H1 (cell line): ENCODE measurements at regions not wholly inside any gene's neighbourhood (a gene's known extent, or its start where the extent isn't known, plus 50 kb on each side); places are given as distances from the start of the nearest gene placed in this dataset.

Experiments
- CTCF ChIA-PET: fragments of 300-600 bp; sonication (Branson Sonifier 250); formaldehyde crosslinking; loops from one replicate; lab custom pipeline; 2021; ENCODE audit not compliant: partially characterized antibody; lab: Charles Lee
- POLR2A ChIA-PET: fragments of 300-600 bp; sonication (Branson Sonifier 250); formaldehyde crosslinking; loops from one replicate; lab custom pipeline; 2021; ENCODE audit warnings: inconsistent platforms; ENCODE audit not compliant: partially characterized antibody; lab: Charles Lee
- DNase-seq, 2 experiments: peaks; one replicate each; pipeline versions ENCODE4 v3.0.0 to v3.0.0-alpha.2; 2010 to 2022; ENCODE audit warnings: low spot score in 2 of 2, low read depth in 1 of 2, mixed read lengths in 1 of 2
- FAIRE-seq: peaks from 2 replicates; lab custom pipeline; 2011; peaks lifted over from hg19 to GRCh38; lab: Jason Lieb, UNC
- H2AFZ ChIP-seq: 2 replicates; pipeline ENCODE4 v1.8.1; 2012; ENCODE audit warnings: low read length, inconsistent platforms
- H2AK5ac ChIP-seq: 2 replicates; pipeline ENCODE4 v1.6.1; 2013; ENCODE audit warnings: low read depth, low read length
- H2BK120ac ChIP-seq: replicated peaks from 2 replicates; pipeline ENCODE3; 2013; ENCODE audit warnings: low read depth, low read length, inconsistent platforms
- H2BK12ac ChIP-seq: 2 replicates; pipeline ENCODE4 v1.6.1; 2013; ENCODE audit warnings: low read depth, low read length
- H2BK15ac ChIP-seq: 2 replicates; pipeline ENCODE4 v1.6.1; 2013; ENCODE audit warnings: low read length
- H2BK20ac ChIP-seq: 2 replicates; pipeline ENCODE4 v1.6.1; 2013; ENCODE audit warnings: low read length
- H2BK5ac ChIP-seq: 2 replicates; pipeline ENCODE4 v1.6.1; 2013; ENCODE audit warnings: low read depth, low read length
- H3K14ac ChIP-seq: 2 replicates; pipeline ENCODE4 v1.6.1; 2013; ENCODE audit warnings: inconsistent platforms; ENCODE audit not compliant: insufficient read length
- H3K18ac ChIP-seq: 2 replicates; pipeline ENCODE4 v1.6.1; 2013; ENCODE audit warnings: low read length; ENCODE audit errors: extremely low read depth
- H3K23ac ChIP-seq: 2 replicates; pipeline ENCODE4 v1.6.1; 2013; ENCODE audit warnings: inconsistent platforms; ENCODE audit not compliant: insufficient read length
- H3K23me2 ChIP-seq: 2 replicates; pipeline ENCODE4 v1.6.1; 2013; ENCODE audit warnings: low read depth, low read length
- H3K27ac ChIP-seq: 2 replicates; pipeline ENCODE4 v1.6.1; 2011; ENCODE audit warnings: low read depth, low read length, inconsistent platforms
- H3K27me3 ChIP-seq, 4 experiments: replicated peaks in 1 of 4; 1 replicate in 1 of 4; 2 replicates in 3 of 4; pipeline versions ENCODE4 v1.6.1 to v1.8.1; 2011 to 2013; ENCODE audit warnings: low read length in 3 of 4, mild to moderate bottlenecking in 3 of 4, inconsistent platforms in 2 of 4, mixed read lengths in 2 of 4, moderate library complexity in 1 of 4; ENCODE audit not compliant: control insufficient read depth in 3 of 4, insufficient read depth in 3 of 4; ENCODE audit errors: extremely low read depth in 1 of 4
- H3K36me3 ChIP-seq, 4 experiments: 2 replicates each; pipeline versions ENCODE4 v1.6.1 to v1.8.1; 2011 to 2013; ENCODE audit warnings: mild to moderate bottlenecking in 4 of 4, low read length in 3 of 4, moderate library complexity in 2 of 4, control low read depth in 1 of 4, inconsistent platforms in 1 of 4; ENCODE audit not compliant: insufficient read depth in 4 of 4, control insufficient read depth in 2 of 4
- H3K4ac ChIP-seq: replicated peaks from 2 replicates; pipeline ENCODE3; 2013; ENCODE audit warnings: low read length, low read depth, mixed read lengths, inconsistent platforms; ENCODE audit not compliant: insufficient read length
- H3K4me1 ChIP-seq, 4 experiments: replicated peaks in 1 of 4; 1 replicate in 1 of 4; 2 replicates in 3 of 4; pipeline versions ENCODE4 v1.6.1 to v1.8.1; 2011 to 2013; ENCODE audit warnings: low read length in 3 of 4, inconsistent platforms in 2 of 4, mixed read lengths in 1 of 4; ENCODE audit not compliant: insufficient read depth in 4 of 4, control insufficient read depth in 3 of 4
- H3K4me2 ChIP-seq, 2 experiments: 2 replicates each; pipeline versions ENCODE4 v1.6.1 to v1.8.1; 2011 to 2013; ENCODE audit warnings: low read depth in 2 of 2, low read length in 2 of 2, control low read depth in 1 of 2, inconsistent platforms in 1 of 2, mild to moderate bottlenecking in 1 of 2; ENCODE audit not compliant: insufficient read depth in 1 of 2
- H3K4me3 ChIP-seq, 4 experiments: fragments of 200-600, 300-600 bp in 1 of 4; sonication (generic), shearing (Covaris generic), sonication (Bioruptor Twin) in 1 of 4; 2 replicates each; pipeline versions ENCODE4 v1.5.1 to v1.8.1; 2011 to 2016; ENCODE audit warnings: low read length in 4 of 4, low read depth in 3 of 4, control low read depth in 2 of 4, inconsistent platforms in 2 of 4, mild to moderate bottlenecking in 2 of 4, mixed read lengths in 1 of 4, moderate library complexity in 1 of 4; ENCODE audit not compliant: insufficient read depth in 2 of 4; ENCODE audit errors: extremely low read depth in 1 of 4
- H3K56ac ChIP-seq: replicated peaks from 2 replicates; pipeline ENCODE3; 2013; ENCODE audit warnings: low read depth, mild to moderate bottlenecking, mixed read lengths, low read length, inconsistent platforms; ENCODE audit not compliant: insufficient read length
- H3K79me1 ChIP-seq: 2 replicates; pipeline ENCODE4 v1.6.1; 2013; ENCODE audit warnings: low read depth, low read length, control low read depth
- H3K79me2 ChIP-seq, 2 experiments: 2 replicates each; pipeline versions ENCODE4 v1.6.1 to v1.8.1; 2012 to 2013; ENCODE audit warnings: low read length in 2 of 2, mild to moderate bottlenecking in 2 of 2, inconsistent platforms in 1 of 2; ENCODE audit not compliant: insufficient read depth in 2 of 2, control insufficient read depth in 1 of 2
- H3K9ac ChIP-seq, 4 experiments: replicated peaks in 1 of 4; 1 replicate in 1 of 4; 2 replicates in 3 of 4; pipeline versions ENCODE4 v1.6.1 to v1.8.1; 2011 to 2013; ENCODE audit warnings: low read depth in 3 of 4, low read length in 3 of 4, control low read depth in 2 of 4, mild to moderate bottlenecking in 2 of 4, moderate library complexity in 2 of 4, inconsistent platforms in 1 of 4; ENCODE audit errors: extremely low read depth in 1 of 4
- H3K9me3 ChIP-seq, 2 experiments: 2 replicates each; pipeline versions ENCODE4 v1.6.1 to v1.8.1; 2012 to 2013; ENCODE audit warnings: mild to moderate bottlenecking in 2 of 2, moderate library complexity in 2 of 2, control low read depth in 1 of 2, inconsistent platforms in 1 of 2, low read depth in 1 of 2, low read length in 1 of 2, mixed read lengths in 1 of 2; ENCODE audit not compliant: insufficient read depth in 2 of 2
- H4K20me1 ChIP-seq, 2 experiments: replicated peaks in 1 of 2; 2 replicates each; pipeline versions ENCODE3 to v1.8.1; 2011 to 2013; ENCODE audit warnings: inconsistent platforms in 2 of 2, low read length in 2 of 2, mild to moderate bottlenecking in 1 of 2; ENCODE audit not compliant: insufficient read depth in 2 of 2, control insufficient read depth in 1 of 2
- H4K5ac ChIP-seq: 2 replicates; pipeline ENCODE4 v1.6.1; 2013; ENCODE audit warnings: low read length, low read depth, mixed read lengths, inconsistent platforms; ENCODE audit not compliant: insufficient read length
- H4K8ac ChIP-seq: 2 replicates; pipeline ENCODE4 v1.8.0; 2013; ENCODE audit warnings: mild to moderate bottlenecking, moderate library complexity, low read length, inconsistent platforms; ENCODE audit not compliant: insufficient read depth; ENCODE audit errors: extremely low read depth
- H4K91ac ChIP-seq: replicated peaks from 2 replicates; pipeline ENCODE3; 2013; ENCODE audit warnings: low read length, mixed read lengths, inconsistent platforms; ENCODE audit not compliant: insufficient read length
- BRCA1 ChIP-seq: IDR thresholded peaks from 2 replicates; pipeline ENCODE4 v1.6.1; 2012; ENCODE audit warnings: low read depth, low read length, improper control_type of control experiment
- WGBS, 2 experiments: shearing (Covaris generic) in 1 of 2; methylation state at CpG; one replicate each; pipeline versions ENCODE4 v1.1.6 to v1.1.7; 2013 to 2015; ENCODE audit warnings: low lambda C conversion rate in 2 of 2, mixed read lengths in 2 of 2, inconsistent platforms in 1 of 2, low coverage in 1 of 2, missing lambda C conversion rate in 1 of 2; ENCODE audit not compliant: insufficient replicate concordance in 2 of 2, insufficient coverage in 1 of 2, insufficient read length in 1 of 2; ENCODE audit errors: extremely low coverage in 1 of 2, missing lambda C conversion rate in 1 of 2; 5-methylcytosine and 5-hydroxymethylcytosine counted together

DNA sequence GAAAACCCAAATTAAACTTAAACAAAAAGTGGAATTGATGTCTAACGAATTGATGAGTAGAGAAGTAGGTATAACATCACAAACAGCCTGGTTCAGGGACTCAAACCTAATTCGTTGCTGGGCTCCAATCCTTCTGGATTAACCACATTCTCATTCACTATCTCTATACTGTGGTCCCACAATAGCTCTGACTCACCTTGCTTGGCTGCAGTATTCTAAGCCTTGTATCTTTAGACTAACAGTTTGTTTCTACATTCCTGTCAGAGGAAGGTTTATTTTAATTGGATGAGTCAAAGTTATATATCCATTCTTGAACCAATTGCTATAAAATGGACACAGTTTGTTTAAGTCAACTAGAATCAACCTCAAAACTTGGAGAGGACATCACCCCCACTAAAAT is 530.5 kb upstream of the PTCHD4 start:
- CTCF ChIA-PET = interaction anchor here (1.2 kb wide), 1 partner anchor 10 kb away, joined by 6 read pairs; no protein-coding TSS in a partner anchor
- FAIRE-seq (no peak), DNase-seq (no peak)
- H3K9ac ChIP-seq = no peak overlapping the region
- H2BK20ac ChIP-seq = no peak overlapping the region
- H3K79me2 ChIP-seq = no peaks in the 10 kb centered on the region
- H4K91ac ChIP-seq = no peak overlapping the region
- H2BK12ac ChIP-seq = no peak overlapping the region
- no peak overlapping the region for H4K5ac ChIP-seq
- H3K4me2 ChIP-seq = no peak overlapping the region
- no peak overlapping the region for H3K4ac ChIP-seq
- H3K4me3 ChIP-seq = no peak overlapping the region
- H3K23me2 ChIP-seq = no peaks in the 10 kb centered on the region; the same call in 1 of the 2 replicates
- H2BK15ac ChIP-seq = no peak overlapping the region
- no peaks in the 10 kb centered on the region for H3K36me3 ChIP-seq
- H3K23ac ChIP-seq = no peak overlapping the region
- H3K4me1 ChIP-seq = no peaks in the 10 kb centered on the region
- no peak overlapping the region for H3K56ac ChIP-seq
- no peak overlapping the region for H2BK5ac ChIP-seq
- H2BK120ac ChIP-seq = no peak overlapping the region
- no peaks in the 10 kb centered on the region for H3K79me1 ChIP-seq
- H3K18ac ChIP-seq = no peak overlapping the region
- POLR2A ChIA-PET = no interaction called here
- WGBS, 2 experiments = 88% methylated on average over 2 of the region's 2 CpGs; no CpG with 5 or more reads in 1 of the 2 experiments
- peaks cover 3 to 4% of the 10 kb centered on the region in 2 experiments; a peak in 3 of 4 replicates for H3K9me3 ChIP-seq
- H2AFZ ChIP-seq = no peak overlapping the region
- no peak overlapping the region for H3K14ac ChIP-seq
- no peaks in the 10 kb centered on the region for H3K27me3 ChIP-seq
- no peaks in the 10 kb centered on the region for H4K20me1 ChIP-seq
- no peak overlapping the region for H3K27ac ChIP-seq
- no peak overlapping the region for H4K8ac ChIP-seq
- H2AK5ac ChIP-seq = no peak overlapping the region
- TF ChIP-seq BRCA1 = no peak
